SK-N-SH (cell line): ENCODE measurements at regions not wholly inside any gene's neighbourhood (a gene's known extent, or its start where the extent isn't known, plus 50 kb on each side); places are given as distances from the start of the nearest gene placed in this dataset.
A peak's percentile ranks its signal among the peaks of the same experiment; 100 is the strongest.

Experiments used
- CTCF ChIA-PET: fragments of 300-600, 350-600 bp; formaldehyde crosslinking; extraction: SDS; loops from one replicate; lab custom pipeline; 2021; lab: Yijun Ruan, JAX
- POLR2A ChIA-PET: fragments of 350-600 bp; sonication (Branson Sonifier 250); formaldehyde crosslinking; extraction: SDS; loops from one replicate; lab custom pipeline; 2020; ENCODE audit warnings: antibody characterized with exemption, inconsistent platforms; lab: Yijun Ruan, JAX
- DNase-seq: peaks from one replicate; pipeline ENCODE4 v3.0.0; 2012
- H2AFZ ChIP-seq: fragments of 200-600 bp; sonication (generic); 2 replicates; pipeline ENCODE4 v1.8.1; 2016; ENCODE audit warnings: antibody characterized with exemption, mild to moderate bottlenecking, low read depth
- H3F3A ChIP-seq: fragments of 200-600 bp; sonication (generic); replicated peaks from 2 replicates; pipeline ENCODE3; 2016; ENCODE audit warnings: antibody characterized with exemption, mild to moderate bottlenecking; ENCODE audit not compliant: insufficient read depth
- H3K27ac ChIP-seq, 2 experiments: fragments of 200-500 bp in 1 of 2; fragments of 200-600 bp in 1 of 2; sonication (Bioruptor generic) in 1 of 2; sonication (generic), shearing (Covaris generic) in 1 of 2; 2 replicates each; pipeline versions ENCODE4 v1.5.1 to v1.6.1; 2014 to 2016; ENCODE audit warnings: low read depth in 2 of 2, inconsistent platforms in 1 of 2, low read length in 1 of 2, mild to moderate bottlenecking in 1 of 2, mixed read lengths in 1 of 2
- H3K27me3 ChIP-seq: fragments of 200-600 bp; sonication (generic), shearing (Covaris generic); 2 replicates; pipeline ENCODE4 v1.6.1; 2016; ENCODE audit warnings: mixed run types; ENCODE audit not compliant: insufficient read depth
- H3K36me3 ChIP-seq, 2 experiments: fragments of 200-500 bp in 1 of 2; fragments of 200-600 bp in 1 of 2; sonication (Bioruptor generic) in 1 of 2; sonication (generic) in 1 of 2; replicated peaks in 1 of 2; 2 replicates each; pipeline versions ENCODE3 to v1.5.1; 2014 to 2016; ENCODE audit warnings: low read length in 1 of 2, mild to moderate bottlenecking in 1 of 2; ENCODE audit not compliant: insufficient read depth in 2 of 2, control insufficient read depth in 1 of 2
- H3K4me1 ChIP-seq, 2 experiments: fragments of 200-500 bp in 1 of 2; fragments of 200-600 bp in 1 of 2; sonication (Bioruptor generic) in 1 of 2; sonication (generic), shearing (Covaris generic) in 1 of 2; 2 replicates each; pipeline versions ENCODE4 v1.5.1 to v1.6.1; 2014 to 2016; ENCODE audit warnings: low read depth in 1 of 2, low read length in 1 of 2, mixed run types in 1 of 2; ENCODE audit not compliant: insufficient read depth in 2 of 2, control insufficient read depth in 1 of 2
- H3K4me2 ChIP-seq: fragments of 200-600 bp; sonication (generic), shearing (Covaris generic); 2 replicates; pipeline ENCODE4 v1.6.1; 2017; ENCODE audit warnings: mixed run types
- H3K4me3 ChIP-seq, 2 experiments: fragments of 200-500 bp in 1 of 2; fragments of 200-600 bp in 1 of 2; sonication (Bioruptor generic) in 1 of 2; sonication (generic), shearing (Covaris generic) in 1 of 2; 2 replicates each; pipeline versions ENCODE4 v1.5.1 to v1.8.1; 2014 to 2016; ENCODE audit warnings: low read depth in 2 of 2, inconsistent platforms in 1 of 2, low read length in 1 of 2, mild to moderate bottlenecking in 1 of 2, mixed read lengths in 1 of 2, moderate library complexity in 1 of 2
- H3K79me2 ChIP-seq: fragments of 200-600 bp; sonication (generic); 2 replicates; pipeline ENCODE4 v1.8.1; 2017; ENCODE audit warnings: mild to moderate bottlenecking; ENCODE audit not compliant: insufficient read depth
- H3K9ac ChIP-seq: fragments of 200-600 bp; sonication (generic); 2 replicates; pipeline ENCODE4 v1.6.1; 2017; ENCODE audit warnings: mixed run types
- H3K9me2 ChIP-seq: fragments of 200-600 bp; sonication (generic); 2 replicates; pipeline ENCODE4 v1.6.1; 2017; ENCODE audit warnings: mixed run types
- H3K9me3 ChIP-seq: fragments of 200-600 bp; sonication (generic); 2 replicates; pipeline ENCODE4 v1.6.1; 2017; ENCODE audit warnings: mixed run types, mild to moderate bottlenecking, moderate library complexity
- H4K20me1 ChIP-seq: fragments of 200-600 bp; sonication (generic); 2 replicates; pipeline ENCODE4 v1.6.1; 2017; ENCODE audit warnings: mild to moderate bottlenecking, mixed run types; ENCODE audit not compliant: insufficient read depth
- FOSL2 ChIP-seq: IDR thresholded peaks from 2 replicates; pipeline ENCODE4 v1.4.0; 2012; ENCODE audit warnings: low read depth, mild to moderate bottlenecking, moderate library complexity, borderline replicate concordance
- FOXM1 ChIP-seq: IDR thresholded peaks from 2 replicates; pipeline ENCODE4 v1.4.0; 2012; ENCODE audit warnings: low read depth, mild to moderate bottlenecking
- MXI1 ChIP-seq: IDR thresholded peaks from 2 replicates; pipeline ENCODE4 v1.6.1; 2012; ENCODE audit warnings: mild to moderate bottlenecking, low read depth, low read length, improper control_type of control experiment
- RAD21 ChIP-seq: IDR thresholded peaks from 2 replicates; pipeline ENCODE4 v1.6.1; 2012; ENCODE audit warnings: mild to moderate bottlenecking, low read length
- SMC3 ChIP-seq: IDR thresholded peaks from 2 replicates; pipeline ENCODE4 v1.6.1; 2012; ENCODE audit warnings: low read depth, low read length, improper control_type of control experiment
- WGBS: methylation state at CpG from one replicate; pipeline ENCODE4 v1.1.6; 2017; ENCODE audit warnings: low lambda C conversion rate; 5-methylcytosine and 5-hydroxymethylcytosine counted together
- TF ChIP-seq, protein P1 (sequence below): fragments of 200-600 bp; sonication (generic); IDR thresholded peaks from 2 replicates; pipeline ENCODE4 v1.6.1; 2017; ENCODE audit warnings: antibody characterized with exemption, mild to moderate bottlenecking, moderate library complexity

DNA sequence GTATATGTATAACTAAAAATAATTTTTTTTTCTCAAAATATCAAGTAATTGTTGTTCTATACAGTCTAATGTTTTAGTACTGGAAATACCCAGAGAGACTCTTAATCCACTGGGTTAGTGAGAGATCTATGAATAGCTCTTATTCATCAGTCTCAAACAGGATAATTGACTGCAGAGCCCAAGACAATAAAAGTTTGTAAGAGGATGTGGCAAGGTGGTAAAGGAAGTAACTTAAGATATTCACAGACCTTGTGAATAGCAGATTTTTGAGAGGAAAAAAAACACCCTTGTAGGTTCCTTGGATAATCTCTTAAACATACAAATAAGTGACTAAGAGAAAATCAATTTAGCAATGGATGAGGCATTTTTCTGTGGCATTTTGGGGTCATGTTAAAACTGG is 210.9 kb upstream of the FAM241A start:
- ChIA-PET CTCF (no interaction called here), POLR2A (no interaction called here)
- H4K20me1 ChIP-seq: no peaks in the 10 kb centered on the region
- no peaks in the 10 kb centered on the region for H3K36me3 ChIP-seq
- no peaks in the 10 kb centered on the region for H3K79me2 ChIP-seq
- no peak for DNase-seq
- H3K9ac ChIP-seq: no peak overlapping the region
- no peaks in the 10 kb centered on the region for H3F3A ChIP-seq
- no peaks in the 10 kb centered on the region for H3K4me1 ChIP-seq
- H3K9me3 ChIP-seq: no peaks in the 10 kb centered on the region
- no peaks in the 10 kb centered on the region; the same call in 1 of the 2 replicates for H3K27me3 ChIP-seq
- H3K9me2 ChIP-seq: no peaks in the 10 kb centered on the region
- no peak overlapping the region for H3K4me2 ChIP-seq
- H3K27ac ChIP-seq: no peak overlapping the region
- TF ChIP-seq MXI1: no peak
- H3K4me3 ChIP-seq: no peak overlapping the region
- no peak overlapping the region for H2AFZ ChIP-seq

DNA sequence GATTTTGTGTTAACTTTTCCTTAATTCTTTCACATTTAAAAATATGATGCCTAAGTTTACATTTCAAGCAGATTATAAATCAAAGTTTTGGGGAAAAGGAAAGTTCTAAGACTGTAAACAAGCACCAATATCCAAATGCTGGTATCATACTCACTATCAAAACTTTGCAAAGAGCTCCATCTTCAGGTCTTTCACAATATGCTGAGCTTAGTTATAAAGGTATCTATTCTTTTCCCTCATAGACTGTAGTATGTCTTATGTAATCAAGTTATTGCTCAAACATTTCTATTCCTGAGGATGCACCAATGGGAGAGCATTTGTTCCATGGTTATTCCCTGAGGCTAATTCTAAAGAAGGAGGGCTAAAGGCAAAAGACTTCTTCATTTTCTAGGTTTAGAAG is 207.9 kb upstream of the FAM241A start:
- CTCF ChIA-PET: interaction anchor here (1.4 kb wide), 2 partner anchors 12 to 23 kb away, joined by 4 read pairs; no protein-coding TSS in a partner anchor
- H3K9ac ChIP-seq: no peak overlapping the region
- H4K20me1 ChIP-seq: no peaks in the 10 kb centered on the region
- no peak overlapping the region for H3K4me3 ChIP-seq
- H3K27me3 ChIP-seq: no peaks in the 10 kb centered on the region; the same call in 1 of the 2 replicates
- H3K9me3 ChIP-seq: no peaks in the 10 kb centered on the region
- H3F3A ChIP-seq: no peaks in the 10 kb centered on the region
- H3K4me2 ChIP-seq: no peak overlapping the region
- H3K9me2 ChIP-seq: no peaks in the 10 kb centered on the region
- TF ChIP-seq, protein P1, sequence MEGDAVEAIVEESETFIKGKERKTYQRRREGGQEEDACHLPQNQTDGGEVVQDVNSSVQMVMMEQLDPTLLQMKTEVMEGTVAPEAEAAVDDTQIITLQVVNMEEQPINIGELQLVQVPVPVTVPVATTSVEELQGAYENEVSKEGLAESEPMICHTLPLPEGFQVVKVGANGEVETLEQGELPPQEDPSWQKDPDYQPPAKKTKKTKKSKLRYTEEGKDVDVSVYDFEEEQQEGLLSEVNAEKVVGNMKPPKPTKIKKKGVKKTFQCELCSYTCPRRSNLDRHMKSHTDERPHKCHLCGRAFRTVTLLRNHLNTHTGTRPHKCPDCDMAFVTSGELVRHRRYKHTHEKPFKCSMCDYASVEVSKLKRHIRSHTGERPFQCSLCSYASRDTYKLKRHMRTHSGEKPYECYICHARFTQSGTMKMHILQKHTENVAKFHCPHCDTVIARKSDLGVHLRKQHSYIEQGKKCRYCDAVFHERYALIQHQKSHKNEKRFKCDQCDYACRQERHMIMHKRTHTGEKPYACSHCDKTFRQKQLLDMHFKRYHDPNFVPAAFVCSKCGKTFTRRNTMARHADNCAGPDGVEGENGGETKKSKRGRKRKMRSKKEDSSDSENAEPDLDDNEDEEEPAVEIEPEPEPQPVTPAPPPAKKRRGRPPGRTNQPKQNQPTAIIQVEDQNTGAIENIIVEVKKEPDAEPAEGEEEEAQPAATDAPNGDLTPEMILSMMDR: peak; percentile 54
- TF ChIP-seq RAD21: peak; percentile 53
- no peak for TF ChIP-seq FOXM1
- no peaks in the 10 kb centered on the region for H3K79me2 ChIP-seq
- H3K4me1 ChIP-seq: no peaks in the 10 kb centered on the region
- H3K27ac ChIP-seq: no peak overlapping the region
- H3K36me3 ChIP-seq: no peaks in the 10 kb centered on the region
- no peak for DNase-seq
- POLR2A ChIA-PET: no interaction called here
- H2AFZ ChIP-seq: no peak overlapping the region

DNA sequence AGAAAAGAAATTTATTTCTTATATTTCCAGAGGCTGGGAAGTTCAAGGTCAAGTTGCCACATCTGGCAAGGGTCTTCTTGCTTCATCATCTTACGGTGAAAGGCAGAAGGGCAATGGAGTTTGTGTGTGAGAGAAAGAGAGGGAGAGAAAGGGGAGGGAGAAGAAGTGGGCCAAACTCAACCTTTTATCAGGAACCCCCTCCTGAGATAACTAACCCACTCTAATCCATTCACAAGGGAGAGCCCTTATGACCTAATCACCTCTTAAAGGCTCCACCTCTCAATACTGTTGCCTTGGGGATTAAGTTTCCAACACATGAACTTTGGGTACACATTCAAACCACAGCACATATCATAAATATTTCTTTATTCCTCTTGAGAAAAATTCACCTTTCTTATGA is 203.3 kb upstream of the FAM241A start:
- no peak for DNase-seq
- H3K27me3 ChIP-seq: no peaks in the 10 kb centered on the region; the same call in 1 of the 2 replicates
- no peak overlapping the region for H3K4me2 ChIP-seq
- ChIA-PET POLR2A (no interaction called here), CTCF (interaction anchor here (2.7 kb wide), 1 partner anchor 89 kb away, joined by 9 read pairs; no protein-coding TSS in a partner anchor)
- H3K36me3 ChIP-seq: no peaks in the 10 kb centered on the region
- no peaks in the 10 kb centered on the region for H3K79me2 ChIP-seq
- no peaks in the 10 kb centered on the region for H3F3A ChIP-seq
- H4K20me1 ChIP-seq: no peaks in the 10 kb centered on the region
- H3K9ac ChIP-seq: no peak overlapping the region
- no peak for TF ChIP-seq FOSL2
- TF ChIP-seq SMC3: no peak
- no peak overlapping the region for H2AFZ ChIP-seq
- 0% methylated on average over 1 of the region's 1 CpG for WGBS
- no peaks in the 10 kb centered on the region for H3K9me3 ChIP-seq
- H3K4me3 ChIP-seq: no peak overlapping the region
- H3K9me2 ChIP-seq: no peaks in the 10 kb centered on the region
- no peaks in the 10 kb centered on the region for H3K4me1 ChIP-seq
- no peak overlapping the region for H3K27ac ChIP-seq
